Heart right ventricle (tissue), 16 donors: ENCODE measurements at regions not wholly inside any gene's neighbourhood (a gene's known extent, or its start where the extent isn't known, plus 50 kb on each side); places are given as distances from the start of the nearest gene placed in this dataset.
A peak's percentile ranks its signal among the peaks of the same experiment; 100 is the strongest.

ENCODE experiments used
- ATAC-seq, 8 donors: fragments of 200-7000 bp; cut with Tn5 transposase; one replicate each; pipeline ENCODE4 v1.9.1; 2020; ENCODE audit warnings: mild to moderate bottlenecking in 8 of 8, moderate library complexity in 8 of 8, moderate number of reproducible peaks in 1 of 8
- DNase-seq, 2 donors: peaks; one replicate each; pipeline ENCODE4 v3.0.0-alpha.2; 2020
- H3K27ac ChIP-seq, 10 donors: fragments of 200-600 bp; sonication (generic) in 2 of 10; one replicate each; pipeline versions ENCODE4 v1.5.0 to v1.8.0; 2020 to 2022; ENCODE audit warnings: mild to moderate bottlenecking in 3 of 10
- H3K27me3 ChIP-seq, 7 donors: fragments of 200-600 bp; one replicate each; pipeline ENCODE4 v1.8.0; 2021 to 2022; ENCODE audit warnings: mild to moderate bottlenecking in 2 of 7
- H3K36me3 ChIP-seq, 9 donors: fragments of 200-600 bp; sonication (generic) in 1 of 9; one replicate each; pipeline versions ENCODE4 v1.5.0 to v1.8.0; 2020 to 2022; ENCODE audit warnings: mild to moderate bottlenecking in 2 of 9
- H3K4me1 ChIP-seq, 9 donors: fragments of 200-600 bp; sonication (generic) in 1 of 9; one replicate each; pipeline versions ENCODE4 v1.5.0 to v1.8.0; 2020 to 2022; ENCODE audit warnings: mild to moderate bottlenecking in 4 of 9
- H3K4me3 ChIP-seq, 10 donors: fragments of 200-600 bp; sonication (generic) in 2 of 10; one replicate each; pipeline versions ENCODE4 v1.5.0 to v1.8.0; 2020 to 2022; ENCODE audit warnings: mild to moderate bottlenecking in 7 of 10, moderate library complexity in 2 of 10
- H3K9me3 ChIP-seq, 11 donors: fragments of 200-600 bp in 10 of 11; sonication (generic) in 2 of 11; one replicate each; pipeline versions ENCODE4 v1.5.0 to v1.8.0; 2013 to 2022; ENCODE audit warnings: mild to moderate bottlenecking in 2 of 11, control low read depth in 1 of 11, moderate library complexity in 1 of 11
- WGBS, 2 donors: extraction: QIAGEN DNeasy Blood & Tissue Kit; methylation state at CpG; one replicate each; pipeline ENCODE4 v1.1.7; 2013; ENCODE audit warnings: inconsistent platforms in 1 of 2; 5-methylcytosine and 5-hydroxymethylcytosine counted together
- intact Hi-C, 10 donors: fragments of 100-400 bp; cut with DNase I; formaldehyde crosslinking; loops; one replicate each; pipeline versions ENCODE4 v1.11.1 to v1.14.2; 2022
- TF ChIP-seq, protein P1 (sequence below), 9 donors: fragments of 200-600 bp; sonication (generic) in 2 of 9; IDR thresholded peaks; one replicate each; pipeline versions ENCODE4 v1.5.0 to v1.8.0; 2021 to 2022; ENCODE audit warnings: antibody characterized with exemption in 9 of 9, mild to moderate bottlenecking in 5 of 9, moderate library complexity in 1 of 9
- donor health status: Arrhythmogenic right ventricular cardiomyopathy.
- donor health status: ischemic (EF 13 %, LVEDD 7.1; RV severe dilation, severe dysfunction).
- donor health status: healthy with polysubstance abuse.
- donor health status: DM: no; HTN: yes; CAD: no.
- donor health status: DM: no; HTN: no; CAD: no.
- donor health status: ischemic (EF 25% LVEDD 6.9; RV normal size, moderate dysfunction).
- donor health status: ischemic (EF 25% LVEDD 5.7; RV mildly dilated, moderate dysfunction).
- donor health status: healthy.
- donor health status: DM: yes; HTN: yes; CAD: no.
- donor health status: Ischemic cardiomyopathy.
- donor health status: ischemic (EF 35%, LVEDD 5.7; RV mildly dilated, moderate dysfunction).
- donor health status: nonischemic (EF 11% LVEDD 7.7; RV severe dilation, severe dysfunction).
- donor health status: DM: yes; HTN: yes; CAD: no.
- donor health status: PGD.
- donor health status: ischemic (EF 29% LVEDD 5.4; RV normal size, mild dysfunction).
- donor health status: nonischemic (EF 23%, LVEDD 6.1; RV moderate dilation, normal function).

DNA sequence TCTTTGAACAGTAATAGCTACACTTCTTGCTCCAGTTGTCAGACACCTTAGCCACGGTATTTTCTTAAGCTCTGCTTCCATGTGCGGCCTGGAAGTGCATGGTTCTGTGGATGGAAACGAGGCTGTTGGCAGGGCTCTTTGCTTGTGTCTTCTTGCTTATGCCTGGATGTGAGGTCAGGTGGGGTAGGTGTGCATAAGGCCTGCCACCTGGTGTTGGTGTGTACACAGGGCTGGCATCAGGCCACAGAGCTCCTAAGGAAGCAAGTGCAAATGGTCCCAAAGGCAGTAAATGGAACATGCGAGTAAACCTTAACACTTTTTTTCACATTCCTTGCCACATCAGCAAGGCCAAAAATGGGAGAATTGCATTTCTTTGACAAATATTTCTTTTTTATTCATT is 158.1 kb upstream of the GMDS start:
- H3K27me3 ChIP-seq = no peaks in the 10 kb centered on the region
- peaks cover 0 to 13% (median 0%) of the 10 kb centered on the region in 11 donors for H3K9me3 ChIP-seq
- whole genome bisulfite sequencing, 2 donors = 93 to 95% methylated on average over 4 of the region's 4 CpGs
- intact Hi-C loops = no loop called here
- ATAC-seq = no peak
- no peaks in the 10 kb centered on the region for H3K4me1 ChIP-seq
- H3K27ac ChIP-seq = no peak overlapping the region
- no peak for DNase-seq
- H3K4me3 ChIP-seq = no peak overlapping the region
- peaks cover 0 to 31% (median 0%) of the 10 kb centered on the region in 9 donors for H3K36me3 ChIP-seq
- TF ChIP-seq, protein P1, sequence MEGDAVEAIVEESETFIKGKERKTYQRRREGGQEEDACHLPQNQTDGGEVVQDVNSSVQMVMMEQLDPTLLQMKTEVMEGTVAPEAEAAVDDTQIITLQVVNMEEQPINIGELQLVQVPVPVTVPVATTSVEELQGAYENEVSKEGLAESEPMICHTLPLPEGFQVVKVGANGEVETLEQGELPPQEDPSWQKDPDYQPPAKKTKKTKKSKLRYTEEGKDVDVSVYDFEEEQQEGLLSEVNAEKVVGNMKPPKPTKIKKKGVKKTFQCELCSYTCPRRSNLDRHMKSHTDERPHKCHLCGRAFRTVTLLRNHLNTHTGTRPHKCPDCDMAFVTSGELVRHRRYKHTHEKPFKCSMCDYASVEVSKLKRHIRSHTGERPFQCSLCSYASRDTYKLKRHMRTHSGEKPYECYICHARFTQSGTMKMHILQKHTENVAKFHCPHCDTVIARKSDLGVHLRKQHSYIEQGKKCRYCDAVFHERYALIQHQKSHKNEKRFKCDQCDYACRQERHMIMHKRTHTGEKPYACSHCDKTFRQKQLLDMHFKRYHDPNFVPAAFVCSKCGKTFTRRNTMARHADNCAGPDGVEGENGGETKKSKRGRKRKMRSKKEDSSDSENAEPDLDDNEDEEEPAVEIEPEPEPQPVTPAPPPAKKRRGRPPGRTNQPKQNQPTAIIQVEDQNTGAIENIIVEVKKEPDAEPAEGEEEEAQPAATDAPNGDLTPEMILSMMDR (IDR thresholded peaks at IDR 0.05) = no peak

DNA sequence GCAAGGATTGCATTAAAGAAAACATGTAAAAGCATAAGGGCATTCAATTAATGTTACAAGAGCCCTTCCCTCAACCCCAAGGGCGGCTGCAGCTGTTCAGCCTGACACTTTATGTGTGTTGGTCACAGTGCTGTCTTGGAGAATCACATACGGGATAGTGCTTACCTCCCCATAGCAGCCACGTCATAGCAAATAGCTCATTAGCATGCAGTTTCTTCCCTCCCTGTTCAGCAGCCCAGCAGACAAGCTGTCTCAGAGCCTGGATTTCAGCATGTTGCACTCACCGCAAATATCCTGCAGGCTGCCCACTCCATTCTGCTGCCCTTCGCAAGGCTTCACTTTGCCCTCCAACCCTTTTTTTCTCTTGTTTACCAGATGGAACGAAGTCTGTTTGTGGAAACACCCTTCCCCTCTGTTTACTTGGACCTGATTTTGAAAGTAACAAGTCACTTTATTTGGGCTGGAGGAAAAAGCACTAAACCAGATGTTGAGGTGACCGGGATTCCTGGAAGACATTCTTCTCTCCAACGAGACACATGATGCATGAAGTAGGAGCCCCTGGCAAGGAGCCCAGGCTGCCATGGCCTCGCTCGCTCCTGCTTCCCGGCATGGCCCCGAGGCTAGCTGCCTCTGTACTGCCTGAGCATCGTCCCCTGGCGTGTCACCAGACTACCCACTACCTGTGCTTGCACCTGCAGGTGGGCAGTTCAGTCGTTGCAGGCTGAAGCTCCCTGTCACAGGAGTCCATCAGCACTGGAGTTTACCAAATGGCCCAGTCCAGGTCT is 151.6 kb upstream of the GMDS start:
- intact Hi-C loops = no loop called here
- peaks cover 0 to 13% (median 0%) of the 10 kb centered on the region in 11 donors for H3K9me3 ChIP-seq
- ATAC-seq (peak in 6 of 8 donors; percentile 41 to 71 (median 50)), DNase-seq (peak; percentile 23 to 46)
- H3K27me3 ChIP-seq = no peaks in the 10 kb centered on the region
- TF ChIP-seq, protein P1 (IDR thresholded peaks at IDR 0.05) = no peak
- H3K4me1 ChIP-seq = peaks cover 0 to 8% (median 0%) of the 10 kb centered on the region in 9 donors
- WGBS, 2 donors = 34 to 41% methylated on average over 15 of the region's 15 CpGs
- no peak overlapping the region for H3K4me3 ChIP-seq
- H3K36me3 ChIP-seq = peaks cover 0 to 36% (median 0%) of the 10 kb centered on the region in 9 donors
- no peak overlapping the region for H3K27ac ChIP-seq

DNA sequence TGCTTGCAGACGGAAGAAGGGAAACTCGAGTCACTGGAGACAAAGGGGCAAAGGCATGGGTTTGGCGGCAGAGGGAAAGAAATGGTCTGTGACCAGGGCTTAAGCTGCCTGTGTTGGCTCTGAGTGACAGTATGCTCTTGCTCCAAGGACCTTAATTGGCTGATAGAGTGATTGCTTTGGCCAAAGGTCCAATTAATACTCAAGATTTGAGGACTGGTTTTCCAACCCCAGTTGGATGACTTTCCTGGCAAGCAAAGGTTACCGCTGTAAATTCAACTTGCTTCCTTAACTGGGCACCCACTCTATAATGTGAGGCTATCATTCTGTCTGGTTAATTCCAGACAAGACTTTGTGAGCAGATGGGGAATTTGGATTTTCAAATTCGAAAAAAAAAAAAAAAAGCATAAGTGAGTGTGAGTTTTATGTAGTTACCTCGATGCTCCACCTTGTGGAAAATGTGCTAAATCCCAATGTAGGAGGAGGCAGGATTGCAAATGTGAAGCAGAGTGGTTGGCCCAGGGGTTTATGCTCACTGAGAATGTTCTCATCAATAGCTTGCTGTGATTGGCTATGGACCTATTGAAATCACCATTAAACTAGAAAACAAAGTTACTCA is 150.7 kb upstream of the GMDS start:
- WGBS, 2 donors = 86 to 90% methylated on average over 6 of the region's 6 CpGs
- TF ChIP-seq, protein P1 (IDR thresholded peaks at IDR 0.05) = no peak
- intact Hi-C loops = no loop called here
- no peaks in the 10 kb centered on the region for H3K27me3 ChIP-seq
- peaks cover 0 to 8% (median 0%) of the 10 kb centered on the region in 9 donors for H3K4me1 ChIP-seq
- H3K36me3 ChIP-seq = peaks cover 0 to 30% (median 0%) of the 10 kb centered on the region in 9 donors
- peaks cover 0 to 12% (median 0%) of the 10 kb centered on the region in 11 donors for H3K9me3 ChIP-seq
- H3K27ac ChIP-seq = no peak overlapping the region
- ATAC-seq = no peak
- no peak for DNase-seq
- H3K4me3 ChIP-seq = no peak overlapping the region

DNA sequence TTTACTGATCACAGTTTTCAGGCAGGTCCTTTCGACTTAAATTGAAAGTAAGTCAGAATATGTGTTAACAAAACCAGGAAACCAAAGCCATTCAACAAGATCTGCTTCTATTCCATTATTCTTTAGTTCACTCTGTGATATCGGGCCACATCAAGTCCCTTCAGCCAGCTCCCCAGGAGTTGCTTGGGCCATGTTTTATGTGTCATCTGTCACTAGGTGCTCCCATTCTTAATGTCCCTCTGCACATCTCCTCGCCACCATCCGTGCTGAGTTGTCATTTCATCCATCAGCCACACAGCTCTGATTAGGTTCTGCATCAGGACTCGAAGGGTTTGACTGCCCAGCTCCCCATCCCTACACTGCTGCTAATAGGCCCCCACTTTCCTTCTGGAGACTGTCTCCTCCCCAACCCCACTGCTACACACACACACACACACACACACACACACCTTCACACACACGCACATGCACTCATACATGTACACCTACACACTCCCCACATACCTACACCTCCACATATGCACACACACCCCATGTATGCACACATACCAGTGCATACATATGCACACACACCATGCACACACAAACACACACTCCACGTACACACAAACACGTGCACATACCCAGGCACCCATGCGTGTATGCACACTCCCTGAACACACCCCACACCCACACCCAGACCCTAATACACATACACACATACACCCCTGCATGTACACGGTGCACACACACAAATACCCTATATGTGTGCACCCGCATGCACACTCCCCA is 143.3 kb upstream of the GMDS start:
- Histone ChIP-seq H3K4me1 (no peaks in the 10 kb centered on the region), H3K4me3 (no peak overlapping the region), H3K27ac (no peak overlapping the region), H3K9me3 (peaks cover 0 to 6% (median 0%) of the 10 kb centered on the region in 11 donors), H3K27me3 (no peaks in the 10 kb centered on the region), H3K36me3 (no peaks in the 10 kb centered on the region)
- ATAC-seq = no peak
- 88 to 94% methylated on average over 11 of the region's 11 CpGs for WGBS, 2 donors
- TF ChIP-seq, protein P1 (IDR thresholded peaks at IDR 0.05) = no peak
- intact Hi-C loops = no loop called here
- no peak for DNase-seq
